Calu3 (cell line): ENCODE measurements at regions not wholly inside any gene's neighbourhood (a gene's known extent, or its start where the extent isn't known, plus 50 kb on each side); places are given as distances from the start of the nearest gene placed in this dataset.
"Not testable (repeated sequence)": the region's sequence is repeated elsewhere in the genome, so short reads cannot be mapped to it uniquely, and the experiment has no call there.

Experiments used
- BruUV-seq: library from RNA; stranded (reverse); fragments of 400-500 nt; replicated peaks from 2 replicates; lab custom pipeline; 2021; lab: Mats Ljungman, UMichigan
- CTCF ChIA-PET: fragments of 300-600 bp; sonication (Branson Sonifier 250); formaldehyde crosslinking; loops from one replicate; lab custom pipeline; 2022; ENCODE audit warnings: antibody characterized with exemption; lab: Charles Lee
- DNase-seq: peaks from one replicate; pipeline ENCODE4 v3.0.0; 2022
- H3K27ac Mint-ChIP-seq: one replicate; pipeline ENCODE4 v1.8.0; 2022; ENCODE audit warnings: mixed read lengths; ENCODE audit not compliant: unreplicated experiment
- H3K27me3 Mint-ChIP-seq: one replicate; pipeline ENCODE4 v1.8.0; 2022; ENCODE audit warnings: mixed read lengths; ENCODE audit not compliant: unreplicated experiment
- H3K36me3 Mint-ChIP-seq: one replicate; pipeline ENCODE4 v1.8.0; 2022; ENCODE audit warnings: mild to moderate bottlenecking, moderate library complexity, mixed read lengths; ENCODE audit not compliant: insufficient read depth, unreplicated experiment
- H3K4me1 Mint-ChIP-seq: one replicate; pipeline ENCODE4 v1.8.0; 2022; ENCODE audit warnings: mild to moderate bottlenecking, low read depth, mixed read lengths; ENCODE audit not compliant: unreplicated experiment
- H3K4me3 Mint-ChIP-seq: one replicate; pipeline ENCODE4 v1.8.0; 2022; ENCODE audit warnings: mild to moderate bottlenecking, low read depth, moderate library complexity, mixed read lengths; ENCODE audit not compliant: unreplicated experiment
- H3K9me3 Mint-ChIP-seq: one replicate; pipeline ENCODE4 v1.8.0; 2022; ENCODE audit warnings: low read depth, mixed read lengths; ENCODE audit not compliant: unreplicated experiment
- intact Hi-C: fragments of 100-400 bp; cut with micrococcal nuclease; formaldehyde crosslinking; loops from one replicate; pipeline ENCODE4 v1.10.0; 2022; ENCODE audit not compliant: unreplicated experiment
- TF ChIP-seq, protein P1 (sequence below): fragments of 200-600 bp; IDR thresholded peaks from one replicate; pipeline ENCODE4 v1.8.0; 2022; ENCODE audit warnings: antibody characterized with exemption; ENCODE audit not compliant: unreplicated experiment

DNA sequence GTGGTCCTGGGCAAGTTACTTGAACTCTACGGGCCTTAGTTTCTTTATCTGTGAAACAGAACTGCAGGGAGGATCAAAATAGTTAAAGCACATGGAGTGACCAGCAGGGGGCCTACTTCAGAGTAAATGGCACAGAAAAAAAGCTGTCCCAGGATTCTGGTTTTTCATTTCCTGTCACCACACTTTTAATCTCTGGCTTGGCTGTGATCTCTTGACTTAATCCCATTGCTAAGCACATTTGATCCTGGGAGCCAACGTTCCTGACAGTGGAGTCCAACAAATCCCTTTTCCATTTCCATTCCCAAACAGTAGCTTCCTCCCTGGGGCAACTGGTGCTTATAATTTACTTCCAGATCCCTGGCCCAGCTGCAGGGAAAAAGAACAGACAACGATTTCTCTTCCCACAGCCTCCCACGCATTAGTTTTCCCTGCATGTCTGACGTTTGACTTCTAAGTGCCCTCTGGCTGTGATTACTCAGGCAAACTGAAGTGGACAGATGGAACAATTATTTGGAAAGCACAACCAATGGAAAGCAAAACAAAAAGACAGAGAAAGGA, 136.5 kb upstream of the STK32A start:
- Mint-ChIP-seq H3K36me3 (no peaks in the 10 kb centered on the region), H3K27ac (no peak overlapping the region), H3K4me3 (no peak overlapping the region), H3K27me3 (no peaks in the 10 kb centered on the region), H3K9me3 (no peaks in the 10 kb centered on the region), H3K4me1 (no peaks in the 10 kb centered on the region)
- TF ChIP-seq, protein P1, sequence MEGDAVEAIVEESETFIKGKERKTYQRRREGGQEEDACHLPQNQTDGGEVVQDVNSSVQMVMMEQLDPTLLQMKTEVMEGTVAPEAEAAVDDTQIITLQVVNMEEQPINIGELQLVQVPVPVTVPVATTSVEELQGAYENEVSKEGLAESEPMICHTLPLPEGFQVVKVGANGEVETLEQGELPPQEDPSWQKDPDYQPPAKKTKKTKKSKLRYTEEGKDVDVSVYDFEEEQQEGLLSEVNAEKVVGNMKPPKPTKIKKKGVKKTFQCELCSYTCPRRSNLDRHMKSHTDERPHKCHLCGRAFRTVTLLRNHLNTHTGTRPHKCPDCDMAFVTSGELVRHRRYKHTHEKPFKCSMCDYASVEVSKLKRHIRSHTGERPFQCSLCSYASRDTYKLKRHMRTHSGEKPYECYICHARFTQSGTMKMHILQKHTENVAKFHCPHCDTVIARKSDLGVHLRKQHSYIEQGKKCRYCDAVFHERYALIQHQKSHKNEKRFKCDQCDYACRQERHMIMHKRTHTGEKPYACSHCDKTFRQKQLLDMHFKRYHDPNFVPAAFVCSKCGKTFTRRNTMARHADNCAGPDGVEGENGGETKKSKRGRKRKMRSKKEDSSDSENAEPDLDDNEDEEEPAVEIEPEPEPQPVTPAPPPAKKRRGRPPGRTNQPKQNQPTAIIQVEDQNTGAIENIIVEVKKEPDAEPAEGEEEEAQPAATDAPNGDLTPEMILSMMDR: peak; percentile 71
- peak; percentile 67 for DNase-seq
- CTCF ChIA-PET: interaction anchor here (0.9 to 4.4 kb wide), 4 partner anchors 71 to 271 kb away, joined by 3 to 93 read pairs (median 8); no protein-coding TSS in a partner anchor
- BruUV-seq: no TSS peak
- intact Hi-C loops: loop anchor here (1.0 to 2.0 kb wide), 2 partner anchors 92 to 270 kb away; no protein-coding TSS in a partner anchor

DNA sequence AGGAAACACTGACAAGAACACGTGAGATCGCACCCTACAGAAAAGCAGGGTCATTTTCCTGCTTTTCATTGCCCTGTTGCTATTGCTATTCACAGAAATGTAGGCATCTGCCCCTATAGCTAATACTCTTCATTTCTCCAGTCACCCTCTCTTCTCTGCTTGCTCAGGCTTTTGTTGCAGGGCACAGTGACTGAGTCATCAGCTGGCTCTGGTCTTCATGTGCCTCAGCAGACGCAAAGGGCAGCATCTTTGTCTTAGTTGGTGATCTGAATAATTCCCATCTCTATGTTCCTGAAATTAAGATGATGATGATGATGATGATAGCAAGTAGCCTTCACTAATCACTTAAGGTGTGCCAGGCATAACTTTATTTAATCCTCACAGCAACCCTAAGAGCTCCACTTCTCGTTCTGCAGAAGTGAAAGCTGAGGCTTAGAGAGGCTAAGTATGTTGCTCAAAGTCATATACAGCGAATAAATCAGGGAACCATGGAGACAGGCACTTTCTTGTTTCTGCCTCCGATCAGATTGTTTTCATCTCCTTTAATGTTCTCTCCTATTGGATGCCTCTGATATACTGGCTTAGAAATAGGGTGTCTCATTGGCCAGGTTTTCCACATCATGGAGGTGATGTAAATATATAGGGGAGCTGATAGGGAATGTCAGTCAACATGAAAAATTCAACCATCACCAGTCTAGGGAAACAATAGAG, 133.0 kb upstream of the STK32A start:
- BruUV-seq: no TSS peak
- no peaks in the 10 kb centered on the region for H3K9me3 Mint-ChIP-seq
- no peak overlapping the region for H3K27ac Mint-ChIP-seq
- TF ChIP-seq, protein P1: no peak
- H3K27me3 Mint-ChIP-seq: no peaks in the 10 kb centered on the region
- CTCF ChIA-PET: interaction anchor here (0.6 kb wide), 1 partner anchor 41 kb away, joined by 3 read pairs; no protein-coding TSS in a partner anchor
- H3K4me3 Mint-ChIP-seq: no peak overlapping the region
- DNase-seq: no peak
- H3K4me1 Mint-ChIP-seq: no peaks in the 10 kb centered on the region
- H3K36me3 Mint-ChIP-seq: no peaks in the 10 kb centered on the region
- intact Hi-C loops: no loop called here

DNA sequence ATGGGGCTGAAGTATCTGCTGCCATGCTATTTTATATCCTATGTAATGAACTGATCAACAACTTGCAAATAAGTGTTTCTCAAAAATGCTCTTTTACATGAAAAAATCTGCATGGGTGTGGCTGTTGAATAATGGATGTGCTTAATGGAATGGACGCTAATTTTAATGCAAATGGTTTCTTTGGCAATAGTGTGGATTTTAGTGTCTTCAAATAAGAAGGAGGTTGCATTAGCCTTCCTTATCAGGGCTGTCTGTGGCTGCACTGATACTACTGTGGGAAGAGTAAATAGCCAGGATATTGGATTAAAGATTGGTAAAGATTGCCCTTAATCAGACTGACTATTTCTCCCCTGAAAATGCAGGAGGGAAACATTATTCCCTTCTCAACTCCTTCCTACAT, 121.9 kb upstream of the STK32A start:
- no peak overlapping the region for H3K27ac Mint-ChIP-seq
- H3K4me1 Mint-ChIP-seq: no peaks in the 10 kb centered on the region
- intact Hi-C loops: no loop called here

DNA sequence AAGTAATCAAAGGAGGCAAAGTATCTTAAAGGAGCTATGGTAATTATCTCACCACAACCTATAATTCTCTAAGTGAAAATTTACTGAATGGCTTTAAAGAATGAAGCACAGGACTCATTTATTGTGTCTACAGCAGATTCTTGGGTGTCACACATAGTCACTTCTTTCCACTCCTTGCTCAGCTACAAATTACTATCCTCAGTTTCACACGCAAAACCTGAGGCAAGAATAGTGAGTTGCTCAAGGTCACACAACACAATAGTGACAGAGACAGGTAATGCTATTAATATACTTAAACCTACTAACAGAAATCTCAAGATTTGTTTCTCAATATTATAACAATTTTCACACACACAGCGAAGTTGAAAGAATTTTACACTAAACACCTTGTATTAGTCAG, 120.9 kb upstream of the STK32A start:
- no peak overlapping the region for H3K4me3 Mint-ChIP-seq
- H3K4me1 Mint-ChIP-seq: no peaks in the 10 kb centered on the region
- intact Hi-C loops: no loop called here
- H3K27ac Mint-ChIP-seq: no peak overlapping the region
- CTCF ChIA-PET: no interaction called here
- H3K36me3 Mint-ChIP-seq: no peaks in the 10 kb centered on the region
- DNase-seq: no peak
- TF ChIP-seq, protein P1: no peak
- no peaks in the 10 kb centered on the region for H3K9me3 Mint-ChIP-seq
- no TSS peak for BruUV-seq
- H3K27me3 Mint-ChIP-seq: no peaks in the 10 kb centered on the region

More for the DNA sequence above, 121.9 kb upstream of the STK32A start:
- no peak for DNase-seq
- Mint-ChIP-seq H3K36me3 (no peaks in the 10 kb centered on the region), H3K27me3 (no peaks in the 10 kb centered on the region), H3K4me3 (no peak overlapping the region), H3K9me3 (no peaks in the 10 kb centered on the region)
- BruUV-seq: no TSS peak
- CTCF ChIA-PET: no interaction called here
- TF ChIP-seq, protein P1: no peak

DNA sequence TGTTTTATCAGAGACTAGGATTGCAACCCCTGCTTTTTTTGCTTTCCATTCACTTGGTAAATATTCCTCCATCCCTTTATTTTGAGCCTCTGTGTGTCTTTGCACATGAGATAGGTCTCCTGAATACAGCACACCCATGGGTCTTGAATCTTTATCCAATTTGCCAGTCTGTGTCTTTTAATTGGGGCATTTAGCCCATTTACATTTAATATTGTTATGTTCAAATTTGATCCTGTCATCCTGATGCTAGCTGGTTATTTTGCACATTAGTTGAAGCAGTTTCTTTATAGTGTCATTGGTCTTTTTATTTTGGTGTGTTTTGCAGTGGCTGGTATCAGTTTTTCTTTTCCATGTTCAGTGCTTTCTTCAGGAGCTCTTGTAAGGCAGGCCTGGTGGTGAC, 95.1 kb upstream of the STK32A start:
- CTCF ChIA-PET, H3K36me3 Mint-ChIP-seq, DNase-seq, H3K27ac Mint-ChIP-seq, H3K9me3 Mint-ChIP-seq, BruUV-seq, H3K27me3 Mint-ChIP-seq, intact Hi-C loops, H3K4me3 Mint-ChIP-seq, H3K4me1 Mint-ChIP-seq: not testable (repeated sequence)
